WTC11 (cell line): ENCODE measurements at regions not wholly inside any gene's neighbourhood (a gene's known extent, or its start where the extent isn't known, plus 50 kb on each side); places are given as distances from the start of the nearest gene placed in this dataset.

Source experiments
- ATAC-seq: fragments of 200-7000 bp; cut with Tn5 transposase; 2 replicates; pipeline ENCODE4 v1.10.0; 2021; ENCODE audit warnings: mild to moderate bottlenecking, moderate library complexity
- CTCF ChIA-PET: fragments of 300-600 bp; sonication (Branson Sonifier 250); formaldehyde crosslinking; loops from one replicate; lab custom pipeline; 2021; ENCODE audit warnings: antibody characterized with exemption; lab: Charles Lee
- POLR2A ChIA-PET: fragments of 350-600 bp; sonication (Branson Sonifier 250); formaldehyde crosslinking; loops from one replicate; lab custom pipeline; 2021; ENCODE audit warnings: antibody characterized with exemption; lab: Charles Lee
- DNase-seq: peaks from one replicate; pipeline ENCODE4 v3.0.0; 2021; ENCODE audit warnings: low spot score
- H3K27ac Mint-ChIP-seq: 2 replicates; pipeline ENCODE4 v1.8.0; 2021; ENCODE audit warnings: mixed read lengths
- H3K27me3 Mint-ChIP-seq: 2 replicates; pipeline ENCODE4 v1.8.0; 2021; ENCODE audit warnings: low read depth, mild to moderate bottlenecking, moderate library complexity, mixed read lengths
- H3K36me3 Mint-ChIP-seq: 2 replicates; pipeline ENCODE4 v1.8.0; 2021; ENCODE audit warnings: mixed read lengths
- H3K4me1 Mint-ChIP-seq: 2 replicates; pipeline ENCODE4 v1.8.0; 2022; ENCODE audit warnings: mixed read lengths
- H3K4me3 Mint-ChIP-seq: 2 replicates; pipeline ENCODE4 v1.8.0; 2021; ENCODE audit warnings: mild to moderate bottlenecking, moderate library complexity, mixed read lengths
- H3K9me3 Mint-ChIP-seq: 2 replicates; pipeline ENCODE4 v1.8.0; 2021; ENCODE audit warnings: mixed read lengths
- ATF6 ChIP-seq: sonication (generic); formaldehyde crosslinking; IDR thresholded peaks from 2 replicates; pipeline ENCODE4 v1.8.1; 2023; ENCODE audit warnings: mild to moderate bottlenecking, missing genetic modification reagents
- CTCF ChIP-seq: fragments of 200-600 bp; IDR thresholded peaks from 2 replicates; pipeline ENCODE4 v1.8.0; 2022; ENCODE audit warnings: antibody characterized with exemption
- E2F4 ChIP-seq: sonication (generic); formaldehyde crosslinking; IDR thresholded peaks from 2 replicates; pipeline ENCODE4 v1.8.1; 2022; ENCODE audit warnings: low read depth, mild to moderate bottlenecking, moderate library complexity, missing genetic modification reagents, borderline replicate concordance
- ESRRA ChIP-seq: sonication (generic); formaldehyde crosslinking; IDR thresholded peaks from 2 replicates; pipeline ENCODE4 v1.8.1; 2022; ENCODE audit warnings: mild to moderate bottlenecking, missing genetic modification reagents, borderline replicate concordance
- HMGXB4 ChIP-seq: sonication (generic); formaldehyde crosslinking; IDR thresholded peaks from 2 replicates; pipeline ENCODE4 v1.8.1; 2023; ENCODE audit warnings: mild to moderate bottlenecking, moderate library complexity, missing genetic modification reagents
- IRF2 ChIP-seq: sonication (generic); formaldehyde crosslinking; IDR thresholded peaks from 2 replicates; pipeline ENCODE4 v1.8.0; 2022; ENCODE audit warnings: low read depth, missing genetic modification reagents, borderline replicate concordance
- JUN ChIP-seq: sonication (generic); formaldehyde crosslinking; IDR thresholded peaks from 2 replicates; pipeline ENCODE4 v1.8.0; 2023; ENCODE audit warnings: mild to moderate bottlenecking, missing genetic modification reagents
- MLX ChIP-seq: sonication (generic); formaldehyde crosslinking; IDR thresholded peaks from 2 replicates; pipeline ENCODE4 v1.8.1; 2023; ENCODE audit warnings: mild to moderate bottlenecking, missing genetic modification reagents, moderate library complexity
- MXD4 ChIP-seq: fragments of 250-450 bp; sonication (Bioruptor Pico); IDR thresholded peaks from 2 replicates; pipeline ENCODE4 v1.8.0; 2021; ENCODE audit warnings: mild to moderate bottlenecking, moderate library complexity, borderline replicate concordance
- NR2C2 ChIP-seq: sonication (generic); formaldehyde crosslinking; IDR thresholded peaks from 2 replicates; pipeline ENCODE4 v1.8.0; 2022; ENCODE audit warnings: mild to moderate bottlenecking, missing genetic modification reagents
- OVOL2 ChIP-seq: fragments of 250-450 bp; sonication (Bioruptor Pico); IDR thresholded peaks from 2 replicates; pipeline ENCODE4 v1.9.0; 2021; ENCODE audit warnings: mild to moderate bottlenecking, borderline replicate concordance
- PREB ChIP-seq: sonication (generic); formaldehyde crosslinking; IDR thresholded peaks from 2 replicates; pipeline ENCODE4 v1.8.1; 2022; ENCODE audit warnings: mild to moderate bottlenecking, missing genetic modification reagents, moderate library complexity, borderline replicate concordance
- RORB ChIP-seq: fragments of 250-450 bp; sonication (Bioruptor Pico); IDR thresholded peaks from 2 replicates; pipeline ENCODE4 v1.9.0; 2021; ENCODE audit warnings: mild to moderate bottlenecking
- SP1 ChIP-seq: sonication (generic); formaldehyde crosslinking; conservative IDR thresholded peaks from 2 replicates; pipeline ENCODE4 v1.8.1; 2022; ENCODE audit warnings: missing genetic modification reagents
- USF1 ChIP-seq: sonication (generic); formaldehyde crosslinking; IDR thresholded peaks from 2 replicates; pipeline ENCODE4 v1.8.0; 2022; ENCODE audit warnings: mild to moderate bottlenecking, missing genetic modification reagents
- ZMAT4 ChIP-seq: fragments of 250-450 bp; sonication (Bioruptor Pico); IDR thresholded peaks from 2 replicates; pipeline ENCODE4 v1.9.0; 2021; ENCODE audit warnings: mild to moderate bottlenecking
- ZNF219 ChIP-seq: sonication (generic); formaldehyde crosslinking; IDR thresholded peaks from 2 replicates; pipeline ENCODE4 v1.8.0; 2023; ENCODE audit warnings: missing genetic modification reagents, mild to moderate bottlenecking, borderline replicate concordance
- ZNF232 ChIP-seq: sonication (generic); formaldehyde crosslinking; IDR thresholded peaks from 2 replicates; pipeline ENCODE4 v1.8.0; 2022; ENCODE audit warnings: mild to moderate bottlenecking, missing genetic modification reagents
- ZNF416 ChIP-seq: fragments of 250-450 bp; sonication (Bioruptor Pico); IDR thresholded peaks from 2 replicates; pipeline ENCODE4 v1.9.0; 2021; ENCODE audit warnings: mild to moderate bottlenecking, inconsistent platforms
- ZNF671 ChIP-seq: fragments of 250-450 bp; sonication (Bioruptor Pico); IDR thresholded peaks from 2 replicates; pipeline ENCODE4 v1.8.0; 2021; ENCODE audit warnings: mild to moderate bottlenecking

- no peak for TF ChIP-seq HMGXB4 (CRISPR knock-in tag)
- TF ChIP-seq CTCF, result no peak
Measured at GRCh38 chr9:108194154-108194553, 661.6 kb downstream of the ACTL7B start (continued).

GRCh38 chr9:108193026-108193710 lies 662.6 kb downstream of the ACTL7B start:
- Mint-ChIP-seq H3K9me3 (no peaks in the 10 kb centered on the region), H3K4me1 (peaks cover 11% of the 10 kb centered on the region), H3K36me3 (no peaks in the 10 kb centered on the region), H3K4me3 (no peak overlapping the region), H3K27me3 (no peaks in the 10 kb centered on the region), H3K27ac (no peak overlapping the region)
- POLR2A ChIA-PET, result no interaction called here
- CTCF ChIA-PET, result no interaction called here
- ATAC-seq (no peak), DNase-seq (no peak)
- no peak for TF ChIP-seq RORB (CRISPR knock-in tag)
- TF ChIP-seq USF1, result no peak

- H3K27me3 Mint-ChIP-seq, result no peaks in the 10 kb centered on the region; the same call in 1 of the 2 replicates
- H3K9me3 Mint-ChIP-seq, result no peaks in the 10 kb centered on the region
- DNase-seq (no peak), ATAC-seq (no peak)
- ChIA-PET POLR2A (no interaction called here), CTCF (no interaction called here)
- TF ChIP-seq ZNF219 (no peak), MXD4 (CRISPR knock-in tag) (no peak), ZNF232 (no peak), MLX (CRISPR knock-in tag) (no peak), E2F4 (no peak)
- no peak overlapping the region for H3K4me3 Mint-ChIP-seq
- H3K27ac Mint-ChIP-seq, result no peak overlapping the region
- H3K4me1 Mint-ChIP-seq, result peaks cover 11% of the 10 kb centered on the region
- no peaks in the 10 kb centered on the region for H3K36me3 Mint-ChIP-seq
Measured at GRCh38 chr9:108191065-108191464, 664.7 kb downstream of the ACTL7B start.

- ATAC-seq (no peak), DNase-seq (no peak)
- CTCF ChIA-PET, result no interaction called here
- Mint-ChIP-seq H3K4me3 (no peak overlapping the region), H3K9me3 (peaks cover under 1% of the 10 kb centered on the region; the same call in 1 of the 2 replicates), H3K27me3 (no peaks in the 10 kb centered on the region; the same call in 1 of the 2 replicates), H3K36me3 (no peaks in the 10 kb centered on the region), H3K27ac (no peak overlapping the region), H3K4me1 (peaks cover 11% of the 10 kb centered on the region)
- POLR2A ChIA-PET, result no interaction called here
- TF ChIP-seq NR2C2 (CRISPR knock-in tag) (no peak), MLX (CRISPR knock-in tag) (no peak), ATF6 (no peak), OVOL2 (CRISPR knock-in tag) (no peak), PREB (CRISPR knock-in tag) (no peak), ZNF671 (CRISPR knock-in tag) (no peak), SP1 (CRISPR knock-in tag) (no peak), IRF2 (CRISPR knock-in tag) (no peak), ZMAT4 (no peak), JUN (CRISPR knock-in tag) (no peak), ZNF416 (CRISPR knock-in tag) (no peak), ESRRA (CRISPR knock-in tag) (no peak)
Measured at GRCh38 chr9:108188976-108189375, 666.8 kb downstream of the ACTL7B start.
